Endometrium (tissue), 2 donors: ENCODE measurements at regions not wholly inside any gene's neighbourhood (a gene's known extent, or its start where the extent isn't known, plus 50 kb on each side); places are given as distances from the start of the nearest gene placed in this dataset.

Source experiments
- FAIRE-seq: peaks from 2 replicates; lab custom pipeline; 2012; peaks lifted over from hg19 to GRCh38; lab: Jason Lieb, UNC
- donor health status: control.
- donor health status: control.

DNA sequence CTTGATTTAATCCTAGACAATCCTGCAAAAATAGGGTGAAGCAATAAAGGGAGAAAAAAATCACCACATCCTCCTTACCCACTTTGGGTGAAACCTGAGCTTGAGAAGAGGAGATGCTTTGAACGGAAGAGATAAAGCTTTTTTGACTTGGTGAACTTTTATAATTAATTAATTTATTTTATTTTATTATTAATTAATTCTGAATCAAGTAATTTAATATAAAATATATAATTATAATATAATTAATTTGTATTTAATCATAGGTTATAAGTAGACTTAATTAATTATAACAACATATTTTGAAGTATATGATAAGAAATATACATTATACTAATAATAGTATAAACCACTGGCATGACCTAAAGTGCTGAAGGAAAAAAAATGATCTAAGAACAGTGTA, 2164.8 kb downstream of the LRRC4C start:
- FAIRE-seq, result no peak

GRCh38 chr11:39288011-39288410, 2171.4 kb downstream of the LRRC4C start:
- FAIRE-seq, result no peak

- no peak for FAIRE-seq
These were observed 2191.2 kb downstream of the LRRC4C start for GRCh38 chr11:39268176-39268690.

DNA sequence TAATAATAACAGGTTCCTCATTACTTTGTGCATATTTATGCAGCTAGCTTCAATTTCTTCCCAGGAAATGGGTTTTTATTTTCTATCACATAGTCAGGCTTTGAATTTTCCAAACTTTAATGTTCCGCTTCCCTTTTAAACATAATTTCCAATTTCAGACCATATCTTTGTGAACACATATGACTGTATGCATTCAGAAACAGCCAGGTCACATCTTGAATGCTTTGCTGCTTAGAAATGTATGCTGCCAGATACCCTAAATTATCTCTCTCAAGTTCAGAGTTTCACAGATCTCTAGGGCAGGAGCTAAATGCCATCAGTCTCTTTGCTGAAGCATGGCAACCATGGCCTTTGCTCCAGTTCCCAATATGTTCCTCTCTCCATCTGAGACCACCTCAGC, 2203.8 kb downstream of the LRRC4C start:
- no peak for FAIRE-seq

DNA sequence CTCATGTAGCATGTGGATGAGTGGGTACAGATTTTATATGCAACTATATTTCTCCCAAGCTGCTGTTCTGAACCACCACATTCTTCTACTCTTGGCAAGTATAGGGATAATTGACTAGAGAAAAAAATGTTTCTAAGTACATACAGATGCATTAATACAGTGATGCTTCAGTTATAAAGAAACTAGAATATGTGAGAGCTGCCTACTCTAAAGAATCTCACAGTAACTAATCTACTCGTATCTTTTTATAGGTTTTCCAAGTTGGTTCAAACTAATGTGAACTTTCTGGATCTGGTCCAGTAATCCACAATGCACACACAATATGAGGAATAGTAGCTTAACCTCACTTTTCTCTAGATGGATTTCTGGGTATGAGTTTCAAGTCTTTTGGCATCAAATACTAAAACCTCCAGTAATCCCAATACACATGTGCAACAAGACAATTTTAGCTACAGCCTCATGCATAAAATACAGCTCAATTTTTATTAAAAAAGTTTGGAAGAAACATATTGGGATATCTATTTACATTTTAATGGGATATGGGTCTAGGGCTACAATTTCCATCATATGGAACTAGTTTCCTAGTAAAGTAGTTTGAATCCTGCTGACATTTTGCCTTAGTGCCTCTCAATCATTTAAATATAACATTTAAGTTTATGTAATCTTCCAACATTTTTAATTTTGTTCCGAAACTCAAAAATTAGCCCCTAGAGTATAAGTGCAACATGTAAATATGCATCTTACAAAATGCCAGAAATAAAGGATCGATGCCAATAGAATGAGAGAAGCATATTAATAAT, 2209.7 kb downstream of the LRRC4C start:
- FAIRE-seq, result no peak

GRCh38 chr11:39247570-39248137, 2211.8 kb downstream of the LRRC4C start:
- no peak for FAIRE-seq

DNA sequence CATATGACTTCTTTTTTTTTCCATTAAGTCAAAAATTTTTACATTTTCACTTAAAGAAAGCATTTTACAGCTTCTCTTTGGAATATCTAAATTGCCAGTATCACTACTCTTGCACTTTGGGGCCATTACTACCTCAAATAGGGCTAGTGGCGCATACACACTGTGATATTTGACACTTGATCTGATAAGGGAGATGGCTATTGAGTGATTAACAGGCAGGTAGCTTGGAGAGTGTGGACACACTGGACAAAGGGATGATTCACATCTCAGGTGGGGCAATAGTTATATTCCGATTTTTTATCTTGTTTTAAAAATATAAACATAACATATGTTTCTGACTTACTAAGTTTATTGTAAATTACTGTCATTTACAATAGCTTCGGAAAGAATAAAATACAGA, 2219.9 kb downstream of the LRRC4C start:
- no peak for FAIRE-seq

DNA sequence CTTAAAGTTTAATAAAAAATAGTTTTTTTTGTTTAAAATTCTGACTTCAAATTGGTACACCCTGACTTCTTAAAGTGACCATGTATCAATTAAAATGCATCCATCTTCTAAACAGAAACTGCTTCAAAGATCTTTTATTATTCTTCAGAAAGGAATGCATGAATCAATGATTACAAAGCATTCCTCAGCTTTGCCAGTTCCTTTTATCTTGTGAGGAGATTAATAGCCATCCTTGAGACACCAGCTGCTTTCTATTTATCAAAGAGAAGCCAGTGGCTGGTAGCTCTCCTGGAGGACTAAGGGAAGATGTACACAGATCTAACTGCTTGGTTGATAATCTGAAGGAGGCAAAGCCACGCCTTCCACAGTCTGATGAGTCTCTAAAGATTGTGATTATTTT, 2222.5 kb downstream of the LRRC4C start:
- FAIRE-seq, result no peak

- FAIRE-seq, result no peak
These were observed 2237.8 kb downstream of the LRRC4C start for GRCh38 chr11:39221550-39222138.

DNA sequence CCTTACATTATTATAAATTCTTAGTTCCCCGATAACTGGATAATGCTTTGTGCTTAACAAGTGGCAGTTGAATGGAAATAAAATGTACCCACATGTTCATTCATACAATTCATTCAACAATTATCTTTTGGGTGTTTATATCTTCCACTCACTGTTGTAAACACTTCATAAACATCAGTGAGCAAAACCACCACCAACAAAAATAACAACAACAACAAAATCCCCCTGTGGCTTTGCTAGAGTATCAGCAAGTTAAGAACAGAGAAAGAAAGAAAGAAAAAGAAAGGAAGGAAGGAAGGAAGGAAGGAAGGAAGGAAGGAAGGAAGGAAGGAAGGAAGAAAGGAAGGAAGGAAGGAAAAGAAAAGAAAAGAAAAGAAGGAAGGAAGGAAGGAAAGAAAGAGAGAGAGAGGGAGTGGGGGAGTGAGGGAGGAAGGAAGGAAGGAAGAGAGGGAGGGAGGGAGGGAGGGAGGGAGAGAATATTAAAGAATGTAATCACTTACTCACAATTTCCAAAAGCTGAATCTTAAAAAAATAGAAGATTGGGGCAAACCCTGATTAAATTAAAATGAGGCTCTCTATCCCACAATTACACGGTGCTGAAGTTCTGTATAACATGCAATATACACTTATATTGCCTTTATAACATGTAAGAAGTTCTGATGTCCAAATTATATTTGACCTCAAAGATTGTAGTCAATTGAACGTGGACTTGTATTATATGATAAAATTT, 2238.8 kb downstream of the LRRC4C start:
- no peak for FAIRE-seq

- FAIRE-seq, result no peak
These were observed 2239.4 kb downstream of the LRRC4C start for GRCh38 chr11:39220069-39220468.

DNA sequence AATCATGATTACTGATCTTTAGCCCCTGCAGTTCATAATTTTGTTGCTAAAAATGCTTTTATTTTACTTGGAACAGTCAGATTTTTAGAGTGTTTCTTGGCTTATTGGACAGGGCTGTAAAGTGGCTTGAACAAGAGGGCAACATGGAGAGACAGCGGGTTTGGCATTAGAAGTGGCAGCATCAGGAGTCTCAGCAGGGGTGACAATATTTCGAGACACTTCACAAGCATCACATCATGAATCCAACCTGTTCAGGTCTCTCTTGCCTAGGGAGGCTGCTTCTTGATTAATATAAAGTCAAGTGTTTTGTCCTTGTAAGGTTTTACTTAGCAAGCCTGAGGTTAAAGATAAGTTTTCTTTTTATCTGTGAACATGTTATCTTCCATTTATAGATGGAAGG, 2249.5 kb downstream of the LRRC4C start:
- FAIRE-seq, result no peak

GRCh38 chr11:39205236-39205995, 2254.0 kb downstream of the LRRC4C start:
- FAIRE-seq, result no peak

- no peak for FAIRE-seq
These were observed 2266.8 kb downstream of the LRRC4C start for GRCh38 chr11:39192671-39193070.

DNA sequence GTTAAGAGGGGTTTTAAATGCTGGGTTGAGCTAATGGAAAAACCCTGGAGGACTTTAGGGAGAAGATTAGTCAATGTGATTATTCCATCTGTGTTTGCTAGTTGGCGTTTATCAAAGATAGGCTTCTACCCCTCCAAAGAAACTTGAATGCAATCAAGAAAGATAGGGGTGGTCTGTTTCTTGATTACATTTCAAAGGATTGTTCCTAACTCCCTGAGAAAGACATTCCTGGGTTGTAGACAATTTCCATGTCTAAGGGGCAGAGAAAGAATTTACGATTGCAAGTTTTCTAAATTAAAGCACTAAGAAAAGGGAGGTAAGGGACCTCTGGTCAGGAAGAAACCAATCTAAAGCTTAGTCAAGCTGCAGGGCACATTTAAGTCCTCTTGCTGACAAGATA, 2268.7 kb downstream of the LRRC4C start:
- FAIRE-seq, result no peak

DNA sequence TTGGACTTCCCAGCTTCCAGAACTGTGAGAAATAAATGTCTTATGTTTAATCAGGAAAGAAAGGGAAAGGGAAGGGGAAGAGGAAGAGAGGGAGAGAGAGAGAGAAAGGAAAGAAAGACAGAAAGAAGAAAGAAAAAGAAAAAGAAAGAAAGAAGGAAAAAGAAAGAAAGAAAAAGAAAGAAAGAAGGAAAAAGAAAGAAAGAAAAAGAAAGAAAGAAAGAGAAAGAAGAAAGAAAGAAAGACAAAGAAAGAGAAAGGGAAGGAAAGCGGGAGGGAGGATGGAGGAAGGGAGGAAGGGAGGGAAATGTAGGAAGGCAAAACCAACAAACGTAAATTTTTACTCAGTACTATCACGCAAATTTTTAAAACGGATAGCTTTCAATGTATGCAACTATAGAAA, 2281.8 kb downstream of the LRRC4C start:
- FAIRE-seq, result no peak

DNA sequence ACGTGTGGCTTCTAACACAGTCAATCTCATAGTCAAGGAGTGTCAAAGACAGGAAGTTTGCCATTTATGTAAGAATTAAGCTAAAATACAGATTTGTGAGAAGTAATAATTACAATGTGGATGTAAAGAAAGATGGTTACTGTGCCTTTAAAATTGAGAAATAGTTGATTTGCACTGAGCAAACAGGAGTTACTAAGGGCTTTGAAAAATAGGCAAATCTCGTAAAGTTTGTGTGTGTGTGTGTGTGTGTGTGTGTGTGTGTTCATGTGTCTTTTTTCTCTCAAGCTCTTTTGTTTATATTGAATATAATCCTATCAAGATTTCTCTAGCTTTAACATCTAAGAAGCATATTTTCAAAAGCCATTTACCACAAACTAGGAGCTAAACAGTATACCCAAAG, 2284.5 kb downstream of the LRRC4C start:
- FAIRE-seq, result no peak

- FAIRE-seq, result no peak
These were observed 2285.3 kb downstream of the LRRC4C start for GRCh38 chr11:39174196-39174595.

DNA sequence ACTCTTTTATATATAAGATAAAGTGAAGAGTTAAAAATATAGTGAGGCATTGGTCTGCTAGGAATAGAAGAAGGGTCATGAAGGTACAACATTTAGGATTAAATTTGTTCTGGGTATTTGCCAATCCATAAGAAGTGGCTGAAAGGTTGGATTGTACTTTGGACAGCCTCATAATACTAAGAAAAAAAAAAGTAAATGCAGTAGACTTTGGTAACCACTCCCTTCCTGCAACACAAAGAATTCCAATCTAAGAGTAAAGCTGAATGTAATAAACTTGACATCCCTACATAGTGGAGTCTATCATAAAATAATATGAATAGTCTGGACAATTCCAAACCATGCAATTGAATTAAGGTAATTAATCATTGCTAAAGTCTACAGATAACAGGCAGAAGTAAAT, 2294.4 kb downstream of the LRRC4C start:
- no peak for FAIRE-seq

DNA sequence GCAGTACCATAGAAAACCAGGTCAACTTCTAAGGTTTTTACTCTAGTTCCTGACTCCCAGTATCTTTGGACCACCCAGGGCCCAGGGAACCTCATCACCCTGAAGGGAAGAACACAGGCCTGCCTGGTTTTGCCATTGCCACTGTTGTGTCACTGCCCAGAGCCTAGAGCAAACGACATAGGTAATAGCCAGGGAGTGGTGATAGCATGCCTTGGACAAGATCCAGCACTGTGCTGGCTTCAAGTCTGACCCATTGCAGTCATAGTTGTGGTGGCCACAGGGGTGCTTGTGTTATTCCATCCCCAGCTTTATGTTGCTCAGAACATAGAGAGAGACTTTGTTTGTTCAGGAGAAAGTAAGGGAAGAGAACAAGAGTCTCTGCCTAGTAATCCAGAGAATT, 2310.2 kb downstream of the LRRC4C start:
- no peak for FAIRE-seq

- FAIRE-seq, result no peak
These were observed 2314.1 kb downstream of the LRRC4C start for GRCh38 chr11:39145346-39145745.
